NB4 (cell line): ENCODE measurements at regions not wholly inside any gene's neighbourhood (a gene's known extent, or its start where the extent isn't known, plus 50 kb on each side); places are given as distances from the start of the nearest gene placed in this dataset.

Experiments used
- CTCF ChIP-seq: IDR thresholded peaks from one replicate; pipeline ENCODE4 v1.5.1; 2012; ENCODE audit warnings: low read depth, low read length
- MAX ChIP-seq: IDR thresholded peaks from 2 replicates; pipeline ENCODE4 v1.6.1; 2011; ENCODE audit warnings: low read depth, low read length
- MYC ChIP-seq: IDR thresholded peaks from 2 replicates; pipeline ENCODE4 v1.6.1; 2011; ENCODE audit warnings: low read depth, low read length
- POLR2A ChIP-seq: IDR thresholded peaks from 2 replicates; pipeline ENCODE4 v1.6.1; 2011; ENCODE audit warnings: mild to moderate bottlenecking; ENCODE audit not compliant: insufficient read length; ENCODE audit errors: extremely low read depth

GRCh38 chr13:85313761-85314503, 485.3 kb downstream of the SLITRK6 start:
- TF ChIP-seq MAX (no peak), POLR2A (no peak), CTCF (no peak), MYC (no peak)
